ENCODE measurements at regions not wholly inside any gene's neighbourhood (a gene's known extent, or its start where the extent isn't known, plus 50 kb on each side); places are given as distances from the start of the nearest gene placed in this dataset.
A peak's percentile ranks its signal among the peaks of the same experiment; 100 is the strongest.

DNA sequence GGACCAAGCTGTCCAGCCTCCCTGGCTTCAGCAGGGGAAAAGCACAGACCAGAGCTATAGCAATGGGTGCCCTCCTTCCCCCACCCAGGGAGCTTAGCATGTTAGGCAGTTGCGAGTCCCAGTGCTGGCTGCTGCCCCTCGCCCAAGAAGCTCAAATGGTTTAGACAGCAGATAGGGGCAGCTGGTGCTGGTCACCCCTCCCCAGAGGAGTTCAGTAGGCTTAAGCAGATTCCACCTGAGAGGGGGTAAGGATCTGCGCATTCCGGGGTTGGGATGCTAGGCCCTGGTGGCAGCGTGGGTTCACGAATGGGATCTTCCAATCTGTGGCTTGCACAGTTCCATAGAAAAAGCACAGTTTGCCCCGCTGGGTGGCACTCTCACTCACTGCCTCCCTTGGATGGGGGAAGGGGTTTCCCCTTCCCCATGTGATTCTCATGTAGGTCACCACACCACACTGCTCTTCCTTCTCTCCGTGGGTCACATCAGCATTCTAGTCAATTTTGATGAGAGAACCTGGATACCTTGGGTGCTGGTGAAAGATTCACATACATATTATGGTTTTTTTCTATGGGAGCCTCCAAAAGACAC lies 665.6 kb downstream of the C12orf50 start:
- intact Hi-C loops (cut with micrococcal nuclease): no loop called here
- no peaks in the 10 kb centered on the region for H3K79me2 ChIP-seq (ENCODE audit: insufficient read depth, low read length)
- Mint-ChIP-seq H3K36me3 (no peaks in the 10 kb centered on the region), H3K4me3 (no peak overlapping the region), H3K27me3 (ENCODE audit: low read depth in 3 of 3) (no peaks in the 10 kb centered on the region), H3K27ac (peak overlapping the region in 1 of 7 donors; percentile 24), H3K4me1 (no peaks in the 10 kb centered on the region), H3K9me3 (peaks cover 5 to 22% (median 15%) of the 10 kb centered on the region in 7 donors)
- no peak overlapping the region for H3K9ac ChIP-seq (ENCODE audit: insufficient read depth, low read length, poor library complexity, severe bottlenecking)
- no peaks in the 10 kb centered on the region for H3K4me1 ChIP-seq (ENCODE audit: control insufficient read depth in 1 of 2, insufficient read depth in 2 of 2, low read length in 2 of 2)
- no peak overlapping the region for H2AFZ ChIP-seq (ENCODE audit: insufficient read depth, low read depth, low read length, poor library complexity, severe bottlenecking)
- no peaks in the 10 kb centered on the region for H3K27me3 ChIP-seq (ENCODE audit: control insufficient read depth in 2 of 2, insufficient read depth in 2 of 2, low read length in 2 of 2)
- no peak overlapping the region for H3K4me3 ChIP-seq (replicated peaks in 1 of 3; ENCODE audit: low read depth in 2 of 3, low read length in 3 of 3)
- no peak overlapping the region for H3K4me2 ChIP-seq (replicated peaks; ENCODE audit: extremely low read depth, low read length, poor library complexity, severe bottlenecking)
- WGBS (ENCODE audit: insufficient coverage): 86% methylated on average over 1 of the region's 8 CpGs
- H3K27ac ChIP-seq (ENCODE audit: low read depth in 1 of 2, low read length in 2 of 2): no peak overlapping the region
- peaks cover 12 to 19% of the 10 kb centered on the region in 2 donors for H3K9me3 ChIP-seq (replicated peaks in 1 of 2; ENCODE audit: control insufficient read depth in 1 of 2, insufficient read depth in 1 of 2, low read length in 2 of 2)
- TF ChIP-seq, protein P1, sequence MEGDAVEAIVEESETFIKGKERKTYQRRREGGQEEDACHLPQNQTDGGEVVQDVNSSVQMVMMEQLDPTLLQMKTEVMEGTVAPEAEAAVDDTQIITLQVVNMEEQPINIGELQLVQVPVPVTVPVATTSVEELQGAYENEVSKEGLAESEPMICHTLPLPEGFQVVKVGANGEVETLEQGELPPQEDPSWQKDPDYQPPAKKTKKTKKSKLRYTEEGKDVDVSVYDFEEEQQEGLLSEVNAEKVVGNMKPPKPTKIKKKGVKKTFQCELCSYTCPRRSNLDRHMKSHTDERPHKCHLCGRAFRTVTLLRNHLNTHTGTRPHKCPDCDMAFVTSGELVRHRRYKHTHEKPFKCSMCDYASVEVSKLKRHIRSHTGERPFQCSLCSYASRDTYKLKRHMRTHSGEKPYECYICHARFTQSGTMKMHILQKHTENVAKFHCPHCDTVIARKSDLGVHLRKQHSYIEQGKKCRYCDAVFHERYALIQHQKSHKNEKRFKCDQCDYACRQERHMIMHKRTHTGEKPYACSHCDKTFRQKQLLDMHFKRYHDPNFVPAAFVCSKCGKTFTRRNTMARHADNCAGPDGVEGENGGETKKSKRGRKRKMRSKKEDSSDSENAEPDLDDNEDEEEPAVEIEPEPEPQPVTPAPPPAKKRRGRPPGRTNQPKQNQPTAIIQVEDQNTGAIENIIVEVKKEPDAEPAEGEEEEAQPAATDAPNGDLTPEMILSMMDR (IDR thresholded peaks at IDR 0.05): no peak
- no peaks in the 10 kb centered on the region for H3K36me3 ChIP-seq (replicated peaks in 1 of 2; ENCODE audit: control insufficient read depth in 1 of 2, insufficient read depth in 2 of 2, low read length in 2 of 2)
- no peaks in the 10 kb centered on the region for H4K20me1 ChIP-seq (ENCODE audit: insufficient read depth, low read length)
- DNase-seq: no peak

DNA sequence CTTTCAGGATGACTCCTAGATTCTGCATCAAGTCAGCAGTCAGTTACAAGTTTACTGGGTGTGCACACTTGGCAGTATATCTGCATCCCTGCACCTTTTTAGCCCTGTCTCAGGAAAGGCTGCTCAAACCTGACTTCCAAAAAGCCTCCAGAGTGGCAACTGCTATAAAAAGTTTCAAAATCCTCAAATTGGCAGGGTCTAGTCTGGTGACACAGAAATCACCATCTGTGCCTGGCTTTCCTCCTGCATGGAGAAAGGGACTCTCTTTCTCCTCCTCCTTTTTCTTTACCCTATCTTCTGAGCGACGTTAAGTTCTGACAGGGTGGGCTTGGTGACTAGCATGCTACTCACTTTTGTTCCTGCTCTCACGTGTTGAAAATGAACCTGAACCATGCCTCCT lies 679.5 kb downstream of the C12orf50 start:
- H3K79me2 ChIP-seq (ENCODE audit: insufficient read depth, low read length): no peaks in the 10 kb centered on the region
- no peaks in the 10 kb centered on the region for H3K27me3 Mint-ChIP-seq (ENCODE audit: low read depth in 3 of 3)
- H3K36me3 Mint-ChIP-seq: no peaks in the 10 kb centered on the region
- H3K9me3 Mint-ChIP-seq: peaks cover 0 to 8% (median 0%) of the 10 kb centered on the region in 7 donors
- H3K36me3 ChIP-seq (replicated peaks in 1 of 2; ENCODE audit: control insufficient read depth in 1 of 2, insufficient read depth in 2 of 2, low read length in 2 of 2): no peaks in the 10 kb centered on the region
- intact Hi-C loops (cut with micrococcal nuclease): no loop called here
- WGBS (ENCODE audit: insufficient coverage): no CpG with 5 or more reads among the region's 3 CpGs
- no peak for DNase-seq
- TF ChIP-seq, protein P1 (IDR thresholded peaks at IDR 0.05): no peak
- H3K4me1 Mint-ChIP-seq: no peaks in the 10 kb centered on the region
- H3K27ac Mint-ChIP-seq: no peak overlapping the region
- no peak overlapping the region for H2AFZ ChIP-seq (ENCODE audit: insufficient read depth, low read depth, low read length, poor library complexity, severe bottlenecking)
- no peaks in the 10 kb centered on the region for H3K9me3 ChIP-seq (replicated peaks in 1 of 2; ENCODE audit: control insufficient read depth in 1 of 2, insufficient read depth in 1 of 2, low read length in 2 of 2)
- H3K4me2 ChIP-seq (replicated peaks; ENCODE audit: extremely low read depth, low read length, poor library complexity, severe bottlenecking): no peak overlapping the region
- H3K4me3 ChIP-seq (replicated peaks in 1 of 3; ENCODE audit: low read depth in 2 of 3, low read length in 3 of 3): no peak overlapping the region
- no peaks in the 10 kb centered on the region for H4K20me1 ChIP-seq (ENCODE audit: insufficient read depth, low read length)
- no peak overlapping the region for H3K9ac ChIP-seq (ENCODE audit: insufficient read depth, low read length, poor library complexity, severe bottlenecking)
- no peak overlapping the region for H3K4me3 Mint-ChIP-seq
- H3K4me1 ChIP-seq (ENCODE audit: control insufficient read depth in 1 of 2, insufficient read depth in 2 of 2, low read length in 2 of 2): no peaks in the 10 kb centered on the region
- no peaks in the 10 kb centered on the region for H3K27me3 ChIP-seq (ENCODE audit: control insufficient read depth in 2 of 2, insufficient read depth in 2 of 2, low read length in 2 of 2)
- no peak overlapping the region for H3K27ac ChIP-seq (ENCODE audit: low read depth in 1 of 2, low read length in 2 of 2)

All from CD14-positive monocyte (primary cell).